ENCODE measurements at regions not wholly inside any gene's neighbourhood (a gene's known extent, or its start where the extent isn't known, plus 50 kb on each side); places are given as distances from the start of the nearest gene placed in this dataset.
"Not testable (repeated sequence)": the region's sequence is repeated elsewhere in the genome, so short reads cannot be mapped to it uniquely, and the experiment has no call there.

GRCh38 chr5:57724836-57725235 lies 242.2 kb upstream of the ACTBL2 start:
- no peak for DNase-seq

- no peak for DNase-seq
These were observed 238.6 kb upstream of the ACTBL2 start for GRCh38 chr5:57721226-57721625.

- no peak for DNase-seq
These were observed 238.0 kb upstream of the ACTBL2 start for GRCh38 chr5:57720656-57721055.

- DNase-seq: no peak
These were observed 236.6 kb upstream of the ACTBL2 start for GRCh38 chr5:57719216-57719615.

- no peak for DNase-seq
These were observed 235.5 kb upstream of the ACTBL2 start for GRCh38 chr5:57718155-57718554.

- DNase-seq: no peak
These were observed 234.9 kb upstream of the ACTBL2 start for GRCh38 chr5:57717555-57717954.

GRCh38 chr5:57716661-57717060 lies 234.1 kb upstream of the ACTBL2 start:
- no peak for DNase-seq

GRCh38 chr5:57715296-57715695 lies 232.7 kb upstream of the ACTBL2 start:
- no peak for DNase-seq

- not testable (repeated sequence) for DNase-seq
These were observed 230.9 kb upstream of the ACTBL2 start for GRCh38 chr5:57713535-57713934.

GRCh38 chr5:57711946-57712345 lies 229.3 kb upstream of the ACTBL2 start:
- DNase-seq: no peak

- DNase-seq: no peak
These were observed 228.9 kb upstream of the ACTBL2 start for GRCh38 chr5:57711471-57711870.

GRCh38 chr5:57710126-57710525 lies 227.5 kb upstream of the ACTBL2 start:
- no peak for DNase-seq

- no peak for DNase-seq
These were observed 223.2 kb upstream of the ACTBL2 start for GRCh38 chr5:57705769-57706168.

- DNase-seq: no peak
These were observed 221.1 kb upstream of the ACTBL2 start for GRCh38 chr5:57703721-57704120.

GRCh38 chr5:57700484-57700883 lies 217.9 kb upstream of the ACTBL2 start:
- DNase-seq: no peak

- DNase-seq: no peak
These were observed 217.5 kb upstream of the ACTBL2 start for GRCh38 chr5:57700072-57700471.

- no peak for DNase-seq
These were observed 216.2 kb upstream of the ACTBL2 start for GRCh38 chr5:57698802-57699201.

GRCh38 chr5:57698086-57698485 lies 215.5 kb upstream of the ACTBL2 start:
- no peak for DNase-seq

GRCh38 chr5:57696825-57697570 lies 214.4 kb upstream of the ACTBL2 start:
- DNase-seq: no peak

- DNase-seq: no peak
These were observed 213.8 kb upstream of the ACTBL2 start for GRCh38 chr5:57696389-57696769.

GRCh38 chr5:57695706-57696388 lies 213.2 kb upstream of the ACTBL2 start:
- no peak for DNase-seq

- DNase-seq: no peak
These were observed 212.6 kb upstream of the ACTBL2 start for GRCh38 chr5:57695179-57695578.

GRCh38 chr5:57693488-57694305 lies 211.1 kb upstream of the ACTBL2 start:
- DNase-seq: no peak
